Tibial nerve (tissue), 4 donors: ENCODE measurements at regions not wholly inside any gene's neighbourhood (a gene's known extent, or its start where the extent isn't known, plus 50 kb on each side); places are given as distances from the start of the nearest gene placed in this dataset.

ENCODE experiments used
- EP300 ChIP-seq, 2 donors: sonication (generic); formaldehyde crosslinking; IDR thresholded peaks; one replicate each; pipeline ENCODE4 v1.6.1; 2017; ENCODE audit warnings: antibody characterized with exemption in 2 of 2, mild to moderate bottlenecking in 1 of 2
- POLR2A ChIP-seq, 2 donors: fragments of 450-650 bp; IDR thresholded peaks; one replicate each; pipeline ENCODE4 v1.6.1; 2017; ENCODE audit warnings: antibody characterized with exemption in 2 of 2, mild to moderate bottlenecking in 2 of 2, moderate library complexity in 2 of 2
- TF ChIP-seq, protein P1 (sequence below), 5 experiments: fragments of 200-600 bp in 3 of 5; fragments of 450-650 bp in 2 of 5; sonication (generic) in 3 of 5; IDR thresholded peaks; one replicate each; pipeline ENCODE4 v1.5.1; 2016 to 2019; ENCODE audit warnings: antibody characterized with exemption in 5 of 5, mild to moderate bottlenecking in 3 of 5, moderate library complexity in 2 of 5

DNA sequence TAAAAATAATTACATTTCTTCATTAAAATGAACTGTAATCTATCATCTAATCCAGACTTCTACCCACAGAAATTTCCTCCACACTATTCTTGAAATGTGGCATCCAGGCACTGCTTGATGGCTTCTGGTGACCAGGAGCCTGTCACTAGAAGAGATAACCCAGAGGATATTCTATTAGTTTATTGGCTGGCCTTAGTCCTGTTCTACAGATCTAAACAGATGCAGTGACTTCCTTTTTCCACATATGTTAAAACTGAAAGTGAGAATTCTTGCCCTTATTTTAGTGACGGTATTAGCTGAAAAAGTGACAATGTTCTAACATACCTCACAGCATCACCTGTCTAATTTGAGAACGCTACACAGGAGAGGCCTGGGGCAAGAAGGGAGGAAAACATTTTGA lies 775.4 kb downstream of the TSN start:
- TF ChIP-seq POLR2A (IDR thresholded peaks at IDR 0.05) (no peak), EP300 (IDR thresholded peaks at IDR 0.05) (no peak)
- TF ChIP-seq, protein P1, sequence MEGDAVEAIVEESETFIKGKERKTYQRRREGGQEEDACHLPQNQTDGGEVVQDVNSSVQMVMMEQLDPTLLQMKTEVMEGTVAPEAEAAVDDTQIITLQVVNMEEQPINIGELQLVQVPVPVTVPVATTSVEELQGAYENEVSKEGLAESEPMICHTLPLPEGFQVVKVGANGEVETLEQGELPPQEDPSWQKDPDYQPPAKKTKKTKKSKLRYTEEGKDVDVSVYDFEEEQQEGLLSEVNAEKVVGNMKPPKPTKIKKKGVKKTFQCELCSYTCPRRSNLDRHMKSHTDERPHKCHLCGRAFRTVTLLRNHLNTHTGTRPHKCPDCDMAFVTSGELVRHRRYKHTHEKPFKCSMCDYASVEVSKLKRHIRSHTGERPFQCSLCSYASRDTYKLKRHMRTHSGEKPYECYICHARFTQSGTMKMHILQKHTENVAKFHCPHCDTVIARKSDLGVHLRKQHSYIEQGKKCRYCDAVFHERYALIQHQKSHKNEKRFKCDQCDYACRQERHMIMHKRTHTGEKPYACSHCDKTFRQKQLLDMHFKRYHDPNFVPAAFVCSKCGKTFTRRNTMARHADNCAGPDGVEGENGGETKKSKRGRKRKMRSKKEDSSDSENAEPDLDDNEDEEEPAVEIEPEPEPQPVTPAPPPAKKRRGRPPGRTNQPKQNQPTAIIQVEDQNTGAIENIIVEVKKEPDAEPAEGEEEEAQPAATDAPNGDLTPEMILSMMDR (IDR thresholded peaks at IDR 0.05) = no peak
